Mucosa of descending colon (tissue), 3 donors: ENCODE measurements at regions not wholly inside any gene's neighbourhood (a gene's known extent, or its start where the extent isn't known, plus 50 kb on each side); places are given as distances from the start of the nearest gene placed in this dataset.

Experiments used
- ATAC-seq: fragments of 200-7000 bp; cut with Tn5 transposase; one replicate; pipeline ENCODE4 v1.9.1; 2020; ENCODE audit warnings: mild to moderate bottlenecking, moderate library complexity
- DNase-seq, 3 donors: peaks; one replicate each; pipeline ENCODE4 v3.0.0-alpha.2; 2020
- H3K36me3 ChIP-seq: fragments of 200-600 bp; one replicate; pipeline ENCODE4 v1.8.0; 2021; ENCODE audit warnings: low read depth, mild to moderate bottlenecking
- H3K4me1 ChIP-seq: fragments of 200-600 bp; one replicate; pipeline ENCODE4 v1.8.0; 2021; ENCODE audit warnings: low read depth, mild to moderate bottlenecking
- H3K4me3 ChIP-seq: fragments of 200-600 bp; one replicate; pipeline ENCODE4 v1.8.0; 2021; ENCODE audit warnings: mild to moderate bottlenecking
- H3K9me3 ChIP-seq: fragments of 200-600 bp; one replicate; pipeline ENCODE4 v1.8.0; 2021; ENCODE audit warnings: mild to moderate bottlenecking
- intact Hi-C, 2 donors: fragments of 100-400 bp; cut with DNase I in 1 of 2; cut with micrococcal nuclease in 1 of 2; formaldehyde crosslinking; loops; one replicate each; pipeline versions ENCODE4 v1.11.0 to v1.11.1; 2022; cut with DNase I, micrococcal nuclease
- TF ChIP-seq, protein P1 (sequence below): fragments of 200-600 bp; IDR thresholded peaks from one replicate; pipeline ENCODE4 v1.8.0; 2022; ENCODE audit warnings: antibody characterized with exemption, mild to moderate bottlenecking
- donor health status: DM: no; HTN: no; CAD: no; lungs with moderate emphysema.
- donor health status: DM: no; HTN: no; CAD: no.
- donor health status: DM: no; HTN: yes; CAD: no.

DNA sequence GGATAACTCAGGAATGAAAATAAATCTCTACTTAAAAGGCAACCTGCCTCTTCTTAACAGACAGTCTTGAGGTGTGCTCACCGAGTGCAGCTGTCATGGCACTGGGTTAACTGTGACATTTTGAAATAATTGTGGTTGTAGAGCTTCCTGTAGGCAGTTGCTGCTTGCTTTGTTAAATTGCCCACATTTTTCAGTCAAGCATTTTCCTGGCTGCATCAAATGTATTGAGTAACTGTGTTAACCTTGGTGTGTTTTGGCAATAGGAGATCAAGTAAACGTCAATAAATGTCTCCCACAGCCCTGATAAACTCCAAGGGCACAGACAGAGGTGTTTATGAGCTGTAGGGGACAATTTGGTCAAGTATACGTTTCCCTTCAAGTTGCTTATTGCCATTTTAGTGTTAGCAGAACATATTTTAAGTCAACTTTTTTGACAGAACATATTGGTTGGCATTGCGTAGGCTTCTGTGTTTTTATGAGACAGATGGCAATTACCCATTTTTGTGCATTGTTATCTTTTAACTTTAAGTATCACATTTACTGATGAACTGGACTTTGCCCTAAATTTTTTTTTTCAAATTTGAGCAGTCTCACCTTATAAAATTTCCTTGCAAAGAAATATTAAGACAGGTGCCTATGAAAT is 527.4 kb downstream of the C4orf33 start:
- TF ChIP-seq, protein P1, sequence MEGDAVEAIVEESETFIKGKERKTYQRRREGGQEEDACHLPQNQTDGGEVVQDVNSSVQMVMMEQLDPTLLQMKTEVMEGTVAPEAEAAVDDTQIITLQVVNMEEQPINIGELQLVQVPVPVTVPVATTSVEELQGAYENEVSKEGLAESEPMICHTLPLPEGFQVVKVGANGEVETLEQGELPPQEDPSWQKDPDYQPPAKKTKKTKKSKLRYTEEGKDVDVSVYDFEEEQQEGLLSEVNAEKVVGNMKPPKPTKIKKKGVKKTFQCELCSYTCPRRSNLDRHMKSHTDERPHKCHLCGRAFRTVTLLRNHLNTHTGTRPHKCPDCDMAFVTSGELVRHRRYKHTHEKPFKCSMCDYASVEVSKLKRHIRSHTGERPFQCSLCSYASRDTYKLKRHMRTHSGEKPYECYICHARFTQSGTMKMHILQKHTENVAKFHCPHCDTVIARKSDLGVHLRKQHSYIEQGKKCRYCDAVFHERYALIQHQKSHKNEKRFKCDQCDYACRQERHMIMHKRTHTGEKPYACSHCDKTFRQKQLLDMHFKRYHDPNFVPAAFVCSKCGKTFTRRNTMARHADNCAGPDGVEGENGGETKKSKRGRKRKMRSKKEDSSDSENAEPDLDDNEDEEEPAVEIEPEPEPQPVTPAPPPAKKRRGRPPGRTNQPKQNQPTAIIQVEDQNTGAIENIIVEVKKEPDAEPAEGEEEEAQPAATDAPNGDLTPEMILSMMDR, result no peak
- no peaks in the 10 kb centered on the region for H3K4me1 ChIP-seq
- no peaks in the 10 kb centered on the region for H3K36me3 ChIP-seq
- no peak for ATAC-seq
- no peaks in the 10 kb centered on the region for H3K9me3 ChIP-seq
- H3K4me3 ChIP-seq, result no peak overlapping the region
- DNase-seq, result no peak
- intact Hi-C loops, result no loop called here

DNA sequence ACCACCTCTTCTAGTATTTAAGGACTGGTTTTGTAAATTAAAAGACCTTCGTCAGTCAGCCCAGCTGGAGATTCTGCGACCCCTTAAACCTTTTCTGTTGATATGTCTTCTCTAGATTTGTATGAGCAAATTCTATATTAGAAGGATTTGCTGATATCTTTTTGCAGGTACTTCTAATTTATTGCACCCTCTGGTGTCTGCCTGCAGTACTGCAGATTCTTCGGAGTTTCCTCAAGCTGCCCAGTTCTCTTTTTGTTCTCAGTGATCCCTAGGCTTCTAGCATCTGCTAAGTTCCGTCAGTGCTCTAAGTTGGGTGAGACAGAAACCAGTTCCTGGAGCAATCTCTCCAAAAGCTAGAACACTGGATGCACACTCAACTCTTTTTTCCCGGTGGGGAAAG is 545.2 kb downstream of the C4orf33 start:
- peak; percentile 63 for ATAC-seq
- H3K36me3 ChIP-seq, result no peaks in the 10 kb centered on the region
- TF ChIP-seq, protein P1, result peak; percentile 60
- no peak overlapping the region for H3K4me3 ChIP-seq
- no peaks in the 10 kb centered on the region for H3K9me3 ChIP-seq
- intact Hi-C loops, result loop anchor here (10.0 kb wide), 2 partner anchors 276 to 296 kb away; no protein-coding TSS in a partner anchor
- no peaks in the 10 kb centered on the region for H3K4me1 ChIP-seq
- peak in 1 of 3 donors; percentile 84 for DNase-seq

DNA sequence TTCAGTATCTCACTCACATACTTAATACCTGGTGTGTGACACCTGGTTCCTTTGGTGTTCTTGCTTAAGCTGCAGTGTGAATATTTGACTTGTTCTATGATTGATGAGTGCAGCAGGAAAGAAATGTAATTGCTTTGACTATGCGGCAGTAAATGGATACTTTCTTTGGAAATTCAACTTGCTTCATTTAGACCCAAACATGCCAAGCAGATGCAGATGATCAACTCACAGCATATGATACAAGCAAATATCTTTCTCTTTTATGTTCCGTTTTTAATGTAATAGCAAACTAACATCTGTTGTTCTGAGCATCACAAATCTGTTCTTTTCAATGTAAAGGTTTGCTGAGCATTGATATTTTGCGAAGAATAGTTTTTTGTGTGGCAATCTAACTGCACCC is 549.5 kb downstream of the C4orf33 start:
- Histone ChIP-seq H3K9me3 (no peaks in the 10 kb centered on the region), H3K4me1 (no peaks in the 10 kb centered on the region), H3K4me3 (no peak overlapping the region), H3K36me3 (no peaks in the 10 kb centered on the region)
- intact Hi-C loops, result loop anchor here (10.0 kb wide), 2 partner anchors 281 to 301 kb away; no protein-coding TSS in a partner anchor
- DNase-seq (no peak), ATAC-seq (no peak)
- TF ChIP-seq, protein P1, result no peak

DNA sequence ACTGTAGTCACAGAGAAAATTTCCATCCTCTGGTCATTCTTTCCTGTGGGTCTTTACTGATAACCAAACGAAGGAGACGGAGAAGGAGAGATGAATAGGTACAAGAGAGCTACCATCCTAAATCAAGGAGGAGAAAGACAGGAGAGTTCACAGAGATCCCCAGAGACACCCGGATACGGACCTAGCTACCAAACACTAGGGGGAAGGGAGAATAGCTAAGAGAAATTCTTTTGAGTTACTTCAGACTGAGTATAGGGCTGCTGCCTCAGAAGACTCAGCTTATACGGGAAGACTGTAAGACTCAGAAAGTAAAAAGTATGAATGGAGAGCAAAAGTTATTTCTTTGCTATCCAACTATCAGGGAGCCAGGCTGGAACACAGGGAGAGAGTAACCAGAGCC is 572.1 kb downstream of the C4orf33 start:
- ATAC-seq, result no peak
- intact Hi-C loops, result no loop called here
- TF ChIP-seq, protein P1, result no peak
- no peaks in the 10 kb centered on the region for H3K36me3 ChIP-seq
- no peaks in the 10 kb centered on the region for H3K9me3 ChIP-seq
- no peaks in the 10 kb centered on the region for H3K4me1 ChIP-seq
- DNase-seq, result no peak
- no peak overlapping the region for H3K4me3 ChIP-seq

DNA sequence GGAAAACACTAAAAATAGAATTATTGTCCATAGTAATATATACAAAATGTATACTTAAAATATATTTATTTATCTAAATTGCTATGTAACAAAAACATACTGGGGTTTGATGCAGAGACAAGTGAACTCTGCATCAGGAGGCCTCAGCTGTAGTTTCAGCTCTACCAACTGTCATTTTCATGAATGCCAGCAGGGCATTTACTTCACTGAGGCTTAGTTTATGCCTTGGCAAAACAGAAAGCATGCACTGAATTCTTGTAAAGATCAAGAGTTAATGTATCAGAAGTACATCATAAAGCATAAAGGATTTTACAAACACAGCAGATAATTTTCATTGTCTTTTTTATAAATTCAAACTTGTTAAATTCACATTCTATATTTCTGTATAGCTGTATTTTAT is 577.0 kb downstream of the C4orf33 start:
- H3K4me1 ChIP-seq, result no peaks in the 10 kb centered on the region
- no peaks in the 10 kb centered on the region for H3K36me3 ChIP-seq
- H3K4me3 ChIP-seq, result no peak overlapping the region
- intact Hi-C loops, result no loop called here
- no peak for ATAC-seq
- no peak for DNase-seq
- TF ChIP-seq, protein P1, result no peak
- no peaks in the 10 kb centered on the region for H3K9me3 ChIP-seq

DNA sequence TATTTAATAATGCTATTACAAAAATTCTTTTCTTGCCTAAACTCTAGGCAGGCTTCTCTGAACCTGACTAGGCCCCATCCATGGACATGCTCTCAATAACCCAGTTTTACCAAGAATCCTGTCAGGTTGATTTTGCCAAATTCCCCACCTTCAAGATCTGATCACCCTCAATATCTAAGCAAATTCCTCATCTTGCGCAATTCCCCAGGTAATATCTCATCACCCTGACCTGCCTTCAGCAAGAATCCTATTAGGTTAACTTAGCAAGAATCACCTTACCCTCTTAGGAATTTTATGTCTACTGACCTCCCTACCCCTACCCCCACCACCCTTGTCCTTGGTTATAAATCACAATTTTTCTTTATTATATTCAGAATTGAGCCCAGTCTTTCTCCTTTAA is 579.1 kb downstream of the C4orf33 start:
- ATAC-seq (no peak), DNase-seq (no peak)
- Histone ChIP-seq H3K36me3 (no peaks in the 10 kb centered on the region), H3K4me3 (no peak overlapping the region), H3K9me3 (no peaks in the 10 kb centered on the region), H3K4me1 (no peaks in the 10 kb centered on the region)
- TF ChIP-seq, protein P1, result no peak
- intact Hi-C loops, result no loop called here
